Spleen (tissue), 7 donors: ENCODE measurements at regions not wholly inside any gene's neighbourhood (a gene's known extent, or its start where the extent isn't known, plus 50 kb on each side); places are given as distances from the start of the nearest gene placed in this dataset.

Source experiments
- POLR2A ChIP-seq, 3 donors: fragments of 450-650 bp; IDR thresholded peaks; one replicate each; pipeline ENCODE4 v1.5.1; 2017; ENCODE audit warnings: antibody characterized with exemption in 3 of 3, mild to moderate bottlenecking in 1 of 3
- POLR2AphosphoS5 ChIP-seq, 3 donors: sonication (generic); formaldehyde crosslinking; IDR thresholded peaks; one replicate each; pipeline ENCODE4 v1.5.1; 2017; ENCODE audit warnings: antibody characterized with exemption in 3 of 3
- TF ChIP-seq, protein P1 (sequence below), 11 experiments: fragments of 200-600 bp in 7 of 11; fragments of 450-650 bp in 4 of 11; sonication (generic) in 4 of 11; IDR thresholded peaks in 8 of 11; conservative IDR thresholded peaks in 3 of 11; 1 replicate in 7 of 11; 2 replicates in 4 of 11; pipeline versions ENCODE4 v1.4.0 to v1.8.0; 2016 to 2021; ENCODE audit warnings: antibody characterized with exemption in 11 of 11, inconsistent platforms in 4 of 11, mild to moderate bottlenecking in 1 of 11
- donor health status: DM: no; HTN: no; CAD: no; lungs with moderate emphysema.
- donor health status: DM: no; HTN: no; CAD: no.
- donor health status: DM: no; HTN: no; CAD: no.

- TF ChIP-seq, protein P1, sequence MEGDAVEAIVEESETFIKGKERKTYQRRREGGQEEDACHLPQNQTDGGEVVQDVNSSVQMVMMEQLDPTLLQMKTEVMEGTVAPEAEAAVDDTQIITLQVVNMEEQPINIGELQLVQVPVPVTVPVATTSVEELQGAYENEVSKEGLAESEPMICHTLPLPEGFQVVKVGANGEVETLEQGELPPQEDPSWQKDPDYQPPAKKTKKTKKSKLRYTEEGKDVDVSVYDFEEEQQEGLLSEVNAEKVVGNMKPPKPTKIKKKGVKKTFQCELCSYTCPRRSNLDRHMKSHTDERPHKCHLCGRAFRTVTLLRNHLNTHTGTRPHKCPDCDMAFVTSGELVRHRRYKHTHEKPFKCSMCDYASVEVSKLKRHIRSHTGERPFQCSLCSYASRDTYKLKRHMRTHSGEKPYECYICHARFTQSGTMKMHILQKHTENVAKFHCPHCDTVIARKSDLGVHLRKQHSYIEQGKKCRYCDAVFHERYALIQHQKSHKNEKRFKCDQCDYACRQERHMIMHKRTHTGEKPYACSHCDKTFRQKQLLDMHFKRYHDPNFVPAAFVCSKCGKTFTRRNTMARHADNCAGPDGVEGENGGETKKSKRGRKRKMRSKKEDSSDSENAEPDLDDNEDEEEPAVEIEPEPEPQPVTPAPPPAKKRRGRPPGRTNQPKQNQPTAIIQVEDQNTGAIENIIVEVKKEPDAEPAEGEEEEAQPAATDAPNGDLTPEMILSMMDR (IDR thresholded peaks at IDR 0.05 in 8 of 11, conservative IDR thresholded peaks at IDR 0.05 in 3 of 11): no peak
- no peak for TF ChIP-seq POLR2A (IDR thresholded peaks at IDR 0.05)
- no peak for TF ChIP-seq POLR2AphosphoS5 (IDR thresholded peaks at IDR 0.05)
Measured at GRCh38 chr10:63072951-63073350, 60.2 kb upstream of the NRBF2 start.
